Endothelial cell of umbilical vein (primary cell): ENCODE measurements at regions not wholly inside any gene's neighbourhood (a gene's known extent, or its start where the extent isn't known, plus 50 kb on each side); places are given as distances from the start of the nearest gene placed in this dataset.

Experiments used
- BruUV-seq: library from RNA; stranded (reverse); fragments of 400-500 nt; replicated peaks from 2 replicates; lab custom pipeline; 2021; lab: Mats Ljungman, UMichigan
- CTCF ChIA-PET: fragments of 300-600, 350-600 bp; sonication (Branson Sonifier 250); formaldehyde crosslinking; loops from one replicate; lab custom pipeline; 2021; ENCODE audit warnings: antibody characterized with exemption, inconsistent platforms; lab: Charles Lee
- POLR2A ChIA-PET: fragments of 300-600, 350-600 bp; sonication (Branson Sonifier 250); formaldehyde crosslinking; loops from one replicate; lab custom pipeline; 2021; ENCODE audit warnings: antibody characterized with exemption, inconsistent platforms; lab: Charles Lee
- DNase-seq: peaks from one replicate; pipeline ENCODE4 v3.0.0-alpha.2; 2011; ENCODE audit warnings: low read depth, low spot score
- FAIRE-seq: peaks from 2 replicates; lab custom pipeline; 2011; peaks lifted over from hg19 to GRCh38; lab: Jason Lieb, UNC
- H2AFZ ChIP-seq: 2 replicates; pipeline ENCODE4 v1.6.0; 2012; ENCODE audit warnings: low read depth, low read length, control low read depth, inconsistent platforms
- H3K27ac ChIP-seq: 2 replicates; pipeline ENCODE4 v1.5.1; 2011; ENCODE audit warnings: low read depth, mild to moderate bottlenecking, control low read depth, low read length, moderate library complexity; ENCODE audit not compliant: insufficient read depth
- H3K27me3 ChIP-seq, 2 experiments: 2 replicates each; pipeline versions ENCODE4 v1.6.0 to v1.6.1; 2011; ENCODE audit warnings: low read length in 2 of 2, mixed read lengths in 1 of 2; ENCODE audit not compliant: control insufficient read depth in 2 of 2, insufficient read depth in 2 of 2
- H3K36me3 ChIP-seq, 2 experiments: 2 replicates in 1 of 2; 3 replicates in 1 of 2; pipeline ENCODE4 v1.5.1; 2011; ENCODE audit warnings: low read length in 2 of 2, mild to moderate bottlenecking in 1 of 2, moderate library complexity in 1 of 2; ENCODE audit not compliant: control insufficient read depth in 2 of 2, insufficient read depth in 2 of 2; ENCODE audit errors: extremely low read depth in 1 of 2
- H3K4me1 ChIP-seq: 3 replicates; pipeline ENCODE4 v1.5.1; 2011; ENCODE audit warnings: mild to moderate bottlenecking, low read length; ENCODE audit not compliant: control insufficient read depth, insufficient read depth; ENCODE audit errors: extremely low read depth
- H3K4me2 ChIP-seq: 2 replicates; pipeline ENCODE4 v1.6.1; 2011; ENCODE audit warnings: low read length, control low read depth, mixed read lengths; ENCODE audit not compliant: insufficient read depth
- H3K4me3 ChIP-seq, 3 experiments: fragments of 200-600 bp in 1 of 3; sonication (generic), shearing (Covaris generic) in 1 of 3; replicated peaks in 1 of 3; 2 replicates each; pipeline ENCODE4 v1.5.1; 2011 to 2016; ENCODE audit warnings: control low read depth in 3 of 3, low read length in 3 of 3, mild to moderate bottlenecking in 2 of 3, inconsistent platforms in 1 of 3, low read depth in 1 of 3, moderate library complexity in 1 of 3; ENCODE audit not compliant: insufficient read depth in 1 of 3
- H3K79me2 ChIP-seq: 2 replicates; pipeline ENCODE4 v1.6.0; 2012; ENCODE audit warnings: low read length, inconsistent platforms; ENCODE audit not compliant: control insufficient read depth, insufficient read depth
- H3K9ac ChIP-seq: replicated peaks from 2 replicates; pipeline ENCODE3; 2011; ENCODE audit warnings: low read length, control low read depth; ENCODE audit not compliant: insufficient read depth; ENCODE audit errors: extremely low read depth
- H3K9me1 ChIP-seq: replicated peaks from 3 replicates; pipeline ENCODE4 v1.6.0; 2011; ENCODE audit warnings: mild to moderate bottlenecking, low read length; ENCODE audit not compliant: control insufficient read depth, insufficient read depth; ENCODE audit errors: extremely low read depth
- H3K9me3 ChIP-seq: replicated peaks from 2 replicates; pipeline ENCODE4 v1.5.1; 2012; ENCODE audit warnings: low read length, inconsistent platforms; ENCODE audit not compliant: control insufficient read depth, insufficient read depth
- H4K20me1 ChIP-seq: replicated peaks from 2 replicates; pipeline ENCODE3; 2011; ENCODE audit warnings: mild to moderate bottlenecking, low read length; ENCODE audit not compliant: control insufficient read depth, insufficient read depth; ENCODE audit errors: extremely low read depth
- CTCF ChIP-seq, 2 donors: IDR thresholded peaks; 1 replicate in 1 of 2; 2 replicates in 1 of 2; pipeline ENCODE4 v1.5.1; 2011; ENCODE audit warnings: low read length in 2 of 2, mild to moderate bottlenecking in 2 of 2, moderate library complexity in 2 of 2, control low read depth in 1 of 2, inconsistent platforms in 1 of 2, low read depth in 1 of 2; ENCODE audit not compliant: insufficient read depth in 1 of 2; ENCODE audit errors: extremely low read depth in 1 of 2
- EZH2 ChIP-seq: IDR thresholded peaks from 2 replicates; pipeline ENCODE4 v1.6.1; 2012; ENCODE audit warnings: borderline replicate concordance, low read depth, mild to moderate bottlenecking, moderate library complexity, low read length, inconsistent platforms; ENCODE audit not compliant: severe bottlenecking
- FOS ChIP-seq: IDR thresholded peaks from 2 replicates; pipeline ENCODE4 v1.6.1; 2011; ENCODE audit warnings: mild to moderate bottlenecking, low read length, moderate library complexity, borderline replicate concordance; ENCODE audit not compliant: insufficient read depth
- GATA2 ChIP-seq: IDR thresholded peaks from 2 replicates; pipeline ENCODE4 v1.7.0; 2011; ENCODE audit warnings: low read depth, mild to moderate bottlenecking, moderate library complexity, mixed read lengths, low read length; ENCODE audit not compliant: insufficient read length, insufficient read depth
- JUN ChIP-seq: IDR thresholded peaks from 2 replicates; pipeline ENCODE4 v1.6.1; 2011; ENCODE audit warnings: borderline replicate concordance, low read depth; ENCODE audit not compliant: insufficient read length, insufficient read depth
- MAX ChIP-seq: IDR thresholded peaks from 2 replicates; pipeline ENCODE4 v1.6.1; 2011; ENCODE audit not compliant: insufficient read depth, insufficient read length
- MYC ChIP-seq: IDR thresholded peaks from one replicate; pipeline ENCODE4 v1.6.1; 2011; ENCODE audit warnings: mild to moderate bottlenecking, low read depth, low read length
- POLR2A ChIP-seq: IDR thresholded peaks from 2 replicates; pipeline ENCODE4 v1.6.1; 2012; ENCODE audit warnings: low read depth, mild to moderate bottlenecking, control low read depth, low read length
- POLR2AphosphoS5 ChIP-seq: IDR thresholded peaks from 2 replicates; pipeline ENCODE4 v1.6.1; 2012; ENCODE audit warnings: low read depth, mild to moderate bottlenecking, control low read depth, low read length, moderate library complexity; ENCODE audit not compliant: insufficient read depth
- dilution Hi-C: fragments of 300-500 bp; cut with MboI; formaldehyde crosslinking; loops from one replicate; pipeline ENCODE4 v1.15.0; 2019; ENCODE audit warnings: low sequenced_read_pairs; ENCODE audit not compliant: extremely low pct_ligation_motif_present
- intact Hi-C: fragments of 100-400 bp; cut with micrococcal nuclease; formaldehyde crosslinking; loops from one replicate; pipeline ENCODE4 v1.10.0; 2022

GRCh38 chrX:42538405-42538804, 239.6 kb downstream of the PPP1R2C start:
- TF ChIP-seq FOS (no peak), CTCF (IDR thresholded peaks at IDR 0.05; ENCODE audit: extremely low read depth in 1 of 2, insufficient read depth in 1 of 2, low read depth in 1 of 2, low read length in 2 of 2) (no peak), POLR2A (no peak), MAX (no peak), MYC (no peak), POLR2AphosphoS5 (no peak), EZH2 (no peak), JUN (no peak), GATA2 (no peak)
- Histone ChIP-seq H3K36me3 (no peaks in the 10 kb centered on the region), H2AFZ (no peak overlapping the region), H3K4me1 (no peaks in the 10 kb centered on the region), H3K9ac (no peak overlapping the region), H3K27me3 (no peaks in the 10 kb centered on the region), H3K79me2 (no peaks in the 10 kb centered on the region), H3K4me3 (no peak overlapping the region), H3K9me1 (no peaks in the 10 kb centered on the region), H3K4me2 (no peak overlapping the region), H3K9me3 (no peaks in the 10 kb centered on the region), H3K27ac (no peak overlapping the region), H4K20me1 (no peaks in the 10 kb centered on the region)
- DNase-seq (no peak), FAIRE-seq (no peak)
- BruUV-seq = no TSS peak
- ChIA-PET POLR2A (no interaction called here), CTCF (no interaction called here)
- intact Hi-C loops = no loop called here
- dilution Hi-C loops = no loop called here
